ENCODE measurements at regions not wholly inside any gene's neighbourhood (a gene's known extent, or its start where the extent isn't known, plus 50 kb on each side); places are given as distances from the start of the nearest gene placed in this dataset.

GRCh38 chr4:56128213-56128612, 179.5 kb downstream of the CEP135 start:
- Histone ChIP-seq H3K4me1 (ENCODE audit: insufficient read depth, low read length) (peaks cover 3% of the 10 kb centered on the region; the same call in 1 of the 2 replicates), H3K79me1 (ENCODE audit: insufficient read depth, low read depth, low read length, poor library complexity, severe bottlenecking) (no peaks in the 10 kb centered on the region), H3K27ac (ENCODE audit: insufficient read length, low read depth, low read length) (no peak overlapping the region), H2BK120ac (ENCODE audit: low read depth, low read length, poor library complexity, severe bottlenecking) (no peak overlapping the region), H3K23ac (ENCODE audit: insufficient read length, low read depth, low read length) (no peak overlapping the region), H2BK5ac (ENCODE audit: insufficient read length, low read length) (no peak overlapping the region), H3K23me2 (ENCODE audit: insufficient read length, low read depth, low read length, poor library complexity, severe bottlenecking) (no peaks in the 10 kb centered on the region), H3K4me2 (ENCODE audit: insufficient read depth, insufficient read length, low read length) (no peak overlapping the region), H3K14ac (ENCODE audit: insufficient read depth, low read length) (no peak overlapping the region), H4K8ac (replicated peaks; ENCODE audit: insufficient read length, low read depth, low read length) (no peak overlapping the region), H3K79me2 (ENCODE audit: insufficient read depth, low read length) (no peaks in the 10 kb centered on the region), H4K5ac (ENCODE audit: insufficient read length, low read depth, low read length) (no peak overlapping the region), H2AFZ (ENCODE audit: low read length) (no peak overlapping the region), H4K20me1 (ENCODE audit: control insufficient read depth, insufficient read depth, insufficient read length) (no peaks in the 10 kb centered on the region), H2BK15ac (ENCODE audit: low read depth, low read length) (no peak overlapping the region), H3T11ph (ENCODE audit: low read length) (no peak overlapping the region), H3K18ac (ENCODE audit: insufficient read length, low read depth, low read length) (no peak overlapping the region), H3K9ac (ENCODE audit: extremely low read depth, insufficient read length, low read length) (no peak overlapping the region), H4K91ac (ENCODE audit: insufficient read length, low read depth, low read length) (no peak overlapping the region), H2AK5ac (ENCODE audit: insufficient read length, low read length) (no peak overlapping the region), H2BK20ac (ENCODE audit: low read depth, low read length, poor library complexity, severe bottlenecking) (no peak overlapping the region), H3K9me3 (ENCODE audit: control insufficient read depth, low read depth, low read length) (no peaks in the 10 kb centered on the region), H3K4ac (ENCODE audit: low read depth, low read length) (no peak overlapping the region), H3K56ac (ENCODE audit: insufficient read length, low read depth, low read length) (no peak overlapping the region), H2BK12ac (ENCODE audit: insufficient read length, low read depth, low read length) (no peak overlapping the region), H3K27me3 (ENCODE audit: insufficient read depth, low read length) (no peaks in the 10 kb centered on the region)
- Mint-ChIP-seq H3K27ac (peak overlapping the region in 1 of 3 experiments; percentile 58; a peak in 1 of 7 replicates), H3K27me3 (ENCODE audit: low read depth) (no peaks in the 10 kb centered on the region), H3K9me3 (peaks cover 0 to 4% of the 10 kb centered on the region in 2 experiments; a peak in 2 of 5 replicates), H3K4me3 (no peak overlapping the region), H3K4me1 (peaks cover 15 to 25% of the 10 kb centered on the region in 2 experiments), H3K36me3 (ENCODE audit: insufficient read depth in 1 of 3, low read depth in 3 of 3) (peaks cover 0 to 3% (median 2%) of the 10 kb centered on the region in 3 experiments; a peak in 4 of 7 replicates)
- no peak for DNase-seq
- TF ChIP-seq, protein P1, sequence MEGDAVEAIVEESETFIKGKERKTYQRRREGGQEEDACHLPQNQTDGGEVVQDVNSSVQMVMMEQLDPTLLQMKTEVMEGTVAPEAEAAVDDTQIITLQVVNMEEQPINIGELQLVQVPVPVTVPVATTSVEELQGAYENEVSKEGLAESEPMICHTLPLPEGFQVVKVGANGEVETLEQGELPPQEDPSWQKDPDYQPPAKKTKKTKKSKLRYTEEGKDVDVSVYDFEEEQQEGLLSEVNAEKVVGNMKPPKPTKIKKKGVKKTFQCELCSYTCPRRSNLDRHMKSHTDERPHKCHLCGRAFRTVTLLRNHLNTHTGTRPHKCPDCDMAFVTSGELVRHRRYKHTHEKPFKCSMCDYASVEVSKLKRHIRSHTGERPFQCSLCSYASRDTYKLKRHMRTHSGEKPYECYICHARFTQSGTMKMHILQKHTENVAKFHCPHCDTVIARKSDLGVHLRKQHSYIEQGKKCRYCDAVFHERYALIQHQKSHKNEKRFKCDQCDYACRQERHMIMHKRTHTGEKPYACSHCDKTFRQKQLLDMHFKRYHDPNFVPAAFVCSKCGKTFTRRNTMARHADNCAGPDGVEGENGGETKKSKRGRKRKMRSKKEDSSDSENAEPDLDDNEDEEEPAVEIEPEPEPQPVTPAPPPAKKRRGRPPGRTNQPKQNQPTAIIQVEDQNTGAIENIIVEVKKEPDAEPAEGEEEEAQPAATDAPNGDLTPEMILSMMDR (conservative IDR thresholded peaks at IDR 0.05) = no peak
- WGBS (ENCODE audit: extremely low coverage, insufficient read length, low lambda C conversion rate) = no CpG with 5 or more reads among the region's 2 CpGs

Measured in H9 (cell line).